DMS53 treated with DMSO at 0.1 percent for 48 hours (cell line): ENCODE measurements at regions not wholly inside any gene's neighbourhood (a gene's known extent, or its start where the extent isn't known, plus 50 kb on each side); places are given as distances from the start of the nearest gene placed in this dataset.

Source experiments
- DNase-seq: peaks from one replicate; lab custom pipeline; 2025; ENCODE audit not compliant: unreplicated experiment; lab: John Stamatoyannopoulos, UW

DNA sequence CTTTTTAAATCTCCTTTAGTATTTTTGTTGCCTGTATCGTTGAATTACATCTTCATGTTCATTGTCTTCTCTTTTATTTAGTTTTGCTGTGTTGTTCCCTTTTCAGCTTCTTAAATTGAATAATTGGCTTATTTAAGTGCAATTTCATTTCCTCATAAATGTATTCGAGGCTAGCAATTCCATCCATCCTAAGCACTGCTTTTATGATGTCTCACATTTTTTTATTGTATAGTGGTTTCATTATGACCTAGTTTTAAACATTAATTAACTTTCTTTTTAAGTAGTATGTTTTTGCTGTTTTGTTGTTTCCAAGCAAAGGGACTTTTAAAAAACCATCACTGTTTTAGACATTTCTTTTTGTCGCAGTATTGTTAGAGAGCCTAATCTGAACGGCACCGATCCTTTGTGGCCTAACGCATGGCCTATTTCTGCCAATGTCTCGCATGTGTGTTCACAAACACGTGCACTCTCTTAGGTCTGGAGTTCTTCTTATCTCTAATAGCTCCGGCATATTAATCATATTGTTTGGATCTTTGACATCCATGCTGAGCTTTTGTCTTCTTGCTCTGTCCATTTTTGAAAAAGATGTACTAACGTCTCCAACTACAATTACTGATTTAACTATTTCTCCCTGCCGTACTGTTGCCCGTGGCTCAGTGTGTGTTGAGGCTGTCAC is 59.6 kb upstream of the ZNF516 start:
- DNase-seq, result no peak

DNA sequence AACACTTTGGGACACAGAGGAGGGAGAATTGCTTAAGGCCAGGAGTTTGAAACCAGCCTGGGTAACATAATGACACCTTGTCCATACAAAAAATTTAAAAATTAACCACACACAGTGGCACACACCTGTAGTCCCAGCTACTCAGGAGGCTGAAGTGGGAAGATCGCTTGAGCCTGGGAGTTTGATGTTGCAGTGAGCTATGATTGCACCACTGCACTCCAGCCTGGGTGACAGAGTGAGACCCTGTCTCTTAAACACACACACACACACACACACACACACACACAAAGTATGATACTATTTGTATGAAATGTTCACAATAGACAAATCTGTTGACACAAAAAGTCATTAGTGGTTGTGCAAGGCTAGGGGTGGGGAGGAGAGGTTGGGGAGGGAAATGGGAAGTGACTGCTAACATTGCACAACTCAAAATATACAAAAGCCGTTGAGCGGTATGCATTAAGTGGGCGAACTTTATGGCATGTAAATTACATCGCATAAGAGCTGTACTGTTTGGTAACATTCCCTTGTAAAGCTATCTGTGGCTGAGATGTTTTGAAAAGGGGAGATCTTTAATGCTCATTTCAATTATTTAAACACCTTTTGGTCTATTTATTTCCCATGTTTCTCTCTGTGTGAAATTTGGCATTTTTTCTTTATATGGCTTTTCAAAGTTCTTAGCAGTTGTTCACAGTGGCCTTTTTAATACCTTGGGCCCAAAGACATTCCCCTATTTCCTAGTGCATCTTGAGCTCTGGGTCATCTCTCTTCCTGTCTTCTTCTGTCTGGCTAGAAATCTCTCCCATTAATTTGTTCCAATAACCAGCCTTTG is 58.9 kb upstream of the ZNF516 start:
- no peak for DNase-seq

- DNase-seq, result no peak
Observed at GRCh38 chr18:76548541-76548940, 53.5 kb upstream of the ZNF516 start.

- DNase-seq, result no peak
Observed at GRCh38 chr18:76547296-76547695, 52.3 kb upstream of the ZNF516 start.

- no peak for DNase-seq
Observed at GRCh38 chr18:76546436-76546835, 51.4 kb upstream of the ZNF516 start.

- DNase-seq, result no peak
Observed at GRCh38 chr18:76546088-76546435, 51.0 kb upstream of the ZNF516 start.

- no peak for DNase-seq
Observed at GRCh38 chr18:76545433-76546087, 50.5 kb upstream of the ZNF516 start.

DNA sequence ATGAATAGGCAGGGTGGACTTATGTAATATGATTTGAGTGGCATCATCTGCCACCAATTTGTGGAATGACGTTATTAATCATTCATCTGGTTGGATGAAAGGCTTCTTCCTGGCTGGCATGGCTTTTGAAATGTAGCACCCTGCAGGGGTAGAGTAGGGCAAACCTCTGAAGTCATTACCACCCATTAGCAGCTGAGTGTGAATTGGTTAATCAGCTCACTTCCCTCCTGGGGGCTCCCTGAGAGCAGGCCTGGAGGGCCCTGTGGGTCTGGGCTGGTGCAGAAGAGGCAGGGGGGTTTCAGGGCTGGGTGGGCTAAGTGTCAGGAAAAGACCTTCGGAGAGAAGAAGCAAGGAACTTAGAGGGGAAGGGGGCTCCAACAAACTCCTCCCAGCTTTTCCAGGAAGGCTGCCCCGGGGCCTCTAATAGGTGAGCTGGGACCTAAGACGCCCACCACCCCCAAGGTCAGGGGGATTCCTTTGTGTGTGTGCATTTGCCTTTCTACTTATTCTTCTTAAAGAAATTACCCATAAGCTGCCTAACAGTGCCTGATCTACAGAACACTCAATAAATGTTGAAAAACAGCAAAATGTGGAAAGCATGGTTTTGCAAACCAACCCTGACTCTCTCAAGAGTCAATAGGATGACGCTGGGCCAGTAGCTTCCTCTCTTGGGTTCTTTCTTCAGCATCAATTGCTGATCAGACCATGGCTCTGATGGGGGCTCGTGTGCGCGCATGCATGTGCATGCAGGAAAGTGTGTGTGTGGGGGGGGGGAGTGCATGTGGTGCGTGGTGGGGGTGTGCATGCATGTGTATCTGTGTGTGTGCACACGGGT is 49.7 kb upstream of the ZNF516 start:
- no peak for DNase-seq
